HepG2 (cell line): ENCODE measurements at regions not wholly inside any gene's neighbourhood (a gene's known extent, or its start where the extent isn't known, plus 50 kb on each side); places are given as distances from the start of the nearest gene placed in this dataset.

Source experiments
- ATAC-seq: fragments of 200-7000 bp; cut with Tn5 transposase; 3 replicates; pipeline ENCODE4 v1.9.1; 2020; ENCODE audit warnings: mild to moderate bottlenecking, moderate library complexity
- BruUV-seq: library from RNA; stranded (reverse); fragments of 400-500 nt; replicated peaks from 2 replicates; lab custom pipeline; 2021; lab: Mats Ljungman, UMichigan
- CTCF ChIA-PET: fragments of 300-600 bp; formaldehyde crosslinking; extraction: SDS; loops from one replicate; lab custom pipeline; 2021; ENCODE audit warnings: low total read pairs, inconsistent platforms, low intra/inter-chr PET ratio; lab: Yijun Ruan, JAX
- POLR2A ChIA-PET: fragments of 350-600 bp; sonication (Branson Sonifier 250); formaldehyde crosslinking; loops from one replicate; lab custom pipeline; 2020; ENCODE audit warnings: antibody characterized with exemption, inconsistent platforms; lab: Yijun Ruan, JAX
- DNase-seq: peaks from one replicate; pipeline ENCODE4 v3.0.0-alpha.2; 2015; ENCODE audit warnings: low spot score
- FAIRE-seq: peaks from 3 replicates; lab custom pipeline; 2011; peaks lifted over from hg19 to GRCh38; lab: Jason Lieb, UNC
- H2AFZ ChIP-seq: one replicate; pipeline ENCODE4 v1.6.1; 2011; ENCODE audit warnings: low read length, inconsistent platforms
- H3K27ac ChIP-seq: fragments of 300-600 bp; 3 replicates; pipeline ENCODE4 v1.8.0; 2011; ENCODE audit warnings: mixed run types, mild to moderate bottlenecking, mixed read lengths, low read length, inconsistent platforms; ENCODE audit not compliant: insufficient read depth; ENCODE audit errors: extremely low read length
- H3K27me3 ChIP-seq, 2 experiments: fragments of 200-600 bp in 1 of 2; 2 replicates in 1 of 2; 3 replicates in 1 of 2; pipeline versions ENCODE4 v1.6.0 to v1.8.0; 2011; ENCODE audit warnings: low read length in 2 of 2, mild to moderate bottlenecking in 2 of 2, moderate library complexity in 2 of 2, inconsistent platforms in 1 of 2; ENCODE audit not compliant: insufficient read depth in 2 of 2, control insufficient read depth in 1 of 2
- H3K36me3 ChIP-seq, 2 experiments: fragments of 200-600 bp in 1 of 2; replicated peaks in 1 of 2; 2 replicates in 1 of 2; 3 replicates in 1 of 2; pipeline versions ENCODE4 v1.5.1 to v1.8.0; 2011; ENCODE audit warnings: low read length in 2 of 2, inconsistent platforms in 1 of 2; ENCODE audit not compliant: insufficient read depth in 2 of 2, control insufficient read depth in 1 of 2
- H3K4me1 ChIP-seq: 2 replicates; pipeline ENCODE4 v1.5.1; 2012; ENCODE audit warnings: low read length, inconsistent platforms; ENCODE audit not compliant: insufficient read depth
- H3K4me2 ChIP-seq: 2 replicates; pipeline ENCODE4 v1.6.0; 2011; ENCODE audit warnings: low read depth, low read length, inconsistent platforms
- H3K4me3 ChIP-seq, 3 experiments: fragments of 200-600 bp in 1 of 3; sonication (generic), shearing (Covaris generic) in 1 of 3; replicated peaks in 1 of 3; 2 replicates each; pipeline ENCODE4 v1.5.1; 2011 to 2016; ENCODE audit warnings: low read length in 3 of 3, inconsistent platforms in 2 of 3, low read depth in 2 of 3, mild to moderate bottlenecking in 2 of 3, control low read depth in 1 of 3, mixed read lengths in 1 of 3; ENCODE audit not compliant: insufficient read depth in 1 of 3
- H3K79me2 ChIP-seq: one replicate; pipeline ENCODE4 v1.6.1; 2011; ENCODE audit warnings: low read length, inconsistent platforms; ENCODE audit not compliant: insufficient read depth
- H3K9ac ChIP-seq: 2 replicates; pipeline ENCODE4 v1.6.0; 2011; ENCODE audit warnings: mild to moderate bottlenecking, low read depth, low read length, inconsistent platforms; ENCODE audit not compliant: insufficient read depth
- H3K9me3 ChIP-seq: 2 replicates; pipeline ENCODE4 v1.5.1; 2012; ENCODE audit warnings: mild to moderate bottlenecking, low read length
- H4K20me1 ChIP-seq: 2 replicates; pipeline ENCODE4 v1.6.0; 2011; ENCODE audit warnings: inconsistent platforms, mild to moderate bottlenecking, low read length, moderate library complexity; ENCODE audit not compliant: insufficient read depth
- E2F2 ChIP-seq: sonication (generic); formaldehyde crosslinking; IDR thresholded peaks from 2 replicates; pipeline ENCODE4 v1.4.0; 2020; ENCODE audit warnings: missing genetic modification reagents, borderline replicate concordance
- GFI1 ChIP-seq: sonication (generic); formaldehyde crosslinking; IDR thresholded peaks from 2 replicates; pipeline ENCODE4 v1.5.0; 2020; ENCODE audit warnings: missing genetic modification reagents, mild to moderate bottlenecking, borderline replicate concordance
- MLX ChIP-seq: IDR thresholded peaks from 2 replicates; pipeline ENCODE4 v1.6.1; 2016
- MXD1 ChIP-seq: sonication (generic); formaldehyde crosslinking; IDR thresholded peaks from 2 replicates; pipeline ENCODE4 v1.4.0; 2020; ENCODE audit warnings: mild to moderate bottlenecking, missing genetic modification reagents
- PHB2 ChIP-seq: fragments of 450-650 bp; IDR thresholded peaks from 2 replicates; pipeline ENCODE4 v1.6.1; 2018; ENCODE audit not compliant: partially characterized antibody
- STAT5B ChIP-seq: sonication (generic); formaldehyde crosslinking; IDR thresholded peaks from 2 replicates; pipeline ENCODE4 v1.4.0; 2020; ENCODE audit warnings: missing genetic modification reagents
- TAF1 ChIP-seq: sonication (generic); formaldehyde crosslinking; IDR thresholded peaks from 2 replicates; pipeline ENCODE4 v1.4.0; 2020; ENCODE audit warnings: missing genetic modification reagents
- ZBTB38 ChIP-seq: sonication (generic); formaldehyde crosslinking; IDR thresholded peaks from 2 replicates; pipeline ENCODE4 v1.5.1; 2020; ENCODE audit warnings: mild to moderate bottlenecking, missing genetic modification reagents
- ZKSCAN5 ChIP-seq: sonication (generic); formaldehyde crosslinking; IDR thresholded peaks from 2 replicates; pipeline ENCODE4 v1.5.1; 2020; ENCODE audit warnings: mild to moderate bottlenecking, missing genetic modification reagents
- ZNF235 ChIP-seq: sonication (generic); formaldehyde crosslinking; IDR thresholded peaks from 2 replicates; pipeline ENCODE4 v1.8.1; 2023; ENCODE audit warnings: mild to moderate bottlenecking, missing genetic modification reagents, borderline replicate concordance
- ZNF343 ChIP-seq: sonication (generic); formaldehyde crosslinking; IDR thresholded peaks from 2 replicates; pipeline ENCODE4 v1.4.0; 2020; ENCODE audit warnings: mild to moderate bottlenecking, missing genetic modification reagents
- ZSCAN25 ChIP-seq: sonication (generic); formaldehyde crosslinking; IDR thresholded peaks from 2 replicates; pipeline ENCODE4 v1.8.0; 2022; ENCODE audit warnings: mild to moderate bottlenecking, missing genetic modification reagents
- WGBS: methylation state at CpG from one replicate; pipeline ENCODE4 v1.1.6; 2017; ENCODE audit warnings: low lambda C conversion rate; 5-methylcytosine and 5-hydroxymethylcytosine counted together
- in situ Hi-C: cut with HindIII; loops from 2 replicates; pipeline ENCODE4 v1.10.0; 2017; ENCODE audit warnings: low pct_unique_long_range_greater_than_20kb; ENCODE audit not compliant: extremely low pct_ligation_motif_present
- intact Hi-C: fragments of 100-400 bp; cut with micrococcal nuclease; formaldehyde crosslinking; loops from one replicate; pipeline ENCODE4 v1.10.0; 2022; ENCODE audit not compliant: unreplicated experiment

- ATAC-seq: no peak
- no peak for DNase-seq
- H3K4me3 ChIP-seq: no peak overlapping the region
- H3K36me3 ChIP-seq: no peaks in the 10 kb centered on the region
- H2AFZ ChIP-seq: no peak overlapping the region
- no peak overlapping the region for H3K27ac ChIP-seq
- in situ Hi-C loops: no loop called here
- H3K4me2 ChIP-seq: no peak overlapping the region
- FAIRE-seq: no peak
- H4K20me1 ChIP-seq: no peaks in the 10 kb centered on the region
- H3K4me1 ChIP-seq: no peaks in the 10 kb centered on the region
- TF ChIP-seq TAF1 (CRISPR knock-in tag) (no peak), ZNF235 (CRISPR knock-in tag) (no peak), PHB2 (no peak), ZNF343 (CRISPR knock-in tag) (no peak), GFI1 (CRISPR knock-in tag) (no peak), E2F2 (CRISPR knock-in tag) (no peak), ZSCAN25 (CRISPR knock-in tag) (no peak), STAT5B (CRISPR knock-in tag) (no peak), MLX (CRISPR knock-in tag) (no peak), ZBTB38 (no peak), ZKSCAN5 (CRISPR knock-in tag) (no peak), MXD1 (CRISPR knock-in tag) (no peak)
- intact Hi-C loops: no loop called here
- ChIA-PET POLR2A (no interaction called here), CTCF (no interaction called here)
- 22% methylated on average over 5 of the region's 6 CpGs for WGBS
- no peak overlapping the region for H3K9ac ChIP-seq
- H3K9me3 ChIP-seq: no peaks in the 10 kb centered on the region
- H3K27me3 ChIP-seq: peaks cover under 1 to 2% of the 10 kb centered on the region in 2 experiments; a peak in 1 of 5 replicates
- no peaks in the 10 kb centered on the region for H3K79me2 ChIP-seq
- no TSS peak for BruUV-seq
These were observed 266.4 kb downstream of the CBLN1 start for GRCh38 chr16:49015225-49015592.
